Ishikawa (cell line): ENCODE measurements at regions not wholly inside any gene's neighbourhood (a gene's known extent, or its start where the extent isn't known, plus 50 kb on each side); places are given as distances from the start of the nearest gene placed in this dataset.

Experiments used
- CEBPB ChIP-seq: IDR thresholded peaks from 2 replicates; pipeline ENCODE4 v1.6.1; 2012
- CREB1 ChIP-seq: IDR thresholded peaks from 2 replicates; pipeline ENCODE4 v1.6.1; 2012; ENCODE audit warnings: low read depth
- EGR1 ChIP-seq: IDR thresholded peaks from 2 replicates; pipeline ENCODE4 v1.6.1; 2012
- EP300 ChIP-seq: IDR thresholded peaks from 2 replicates; pipeline ENCODE4 v1.6.1; 2012; ENCODE audit warnings: borderline replicate concordance
- FOXM1 ChIP-seq: IDR thresholded peaks from 2 replicates; pipeline ENCODE4 v1.6.1; 2012; ENCODE audit warnings: low read depth, borderline replicate concordance
- NFIC ChIP-seq: IDR thresholded peaks from 2 replicates; pipeline ENCODE4 v1.6.1; 2012
- RAD21 ChIP-seq: IDR thresholded peaks from 2 replicates; pipeline ENCODE4 v1.6.1; 2012; ENCODE audit warnings: low read depth
- TAF1 ChIP-seq: IDR thresholded peaks from 2 replicates; pipeline ENCODE4 v1.6.1; 2012; ENCODE audit warnings: low read depth, mild to moderate bottlenecking
- TCF12 ChIP-seq: IDR thresholded peaks from 2 replicates; pipeline ENCODE4 v1.6.1; 2012; ENCODE audit warnings: low read depth
- TEAD4 ChIP-seq: IDR thresholded peaks from 2 replicates; pipeline ENCODE4 v1.6.1; 2012
- YY1 ChIP-seq: IDR thresholded peaks from 2 replicates; pipeline ENCODE4 v1.6.1; 2012; ENCODE audit warnings: low read depth
- ZBTB7A ChIP-seq: IDR thresholded peaks from 2 replicates; pipeline ENCODE4 v1.6.1; 2012; ENCODE audit warnings: low read depth
- TF ChIP-seq, protein P1 (sequence below): IDR thresholded peaks from 2 replicates; pipeline ENCODE4 v1.6.1; 2012
- TF ChIP-seq, protein P2 (sequence below): IDR thresholded peaks from 2 replicates; pipeline ENCODE4 v1.6.1; 2012; ENCODE audit warnings: low read depth, mild to moderate bottlenecking
- TF ChIP-seq, protein P3 (sequence below): IDR thresholded peaks from 2 replicates; pipeline ENCODE4 v1.6.1; 2012

DNA sequence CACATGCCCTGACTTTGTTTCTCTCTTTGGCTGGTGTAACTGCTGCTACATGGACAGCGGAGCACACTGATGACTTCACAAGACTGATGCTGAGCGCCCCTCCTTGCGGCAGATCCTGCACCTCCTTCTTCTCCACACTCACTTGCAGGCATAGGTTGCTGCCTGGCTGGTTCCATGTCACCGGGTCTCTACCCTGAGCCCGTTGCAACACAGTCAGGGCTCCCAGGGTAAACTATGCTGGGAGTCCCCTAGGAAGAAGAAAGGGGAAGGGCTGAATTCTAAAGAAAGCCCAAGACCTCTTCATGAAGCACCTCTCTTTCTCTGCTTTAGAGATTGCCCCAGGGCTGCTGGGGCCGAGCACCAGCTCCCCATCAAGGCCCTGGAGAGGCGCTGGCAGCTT is 83.3 kb upstream of the DUSP22 start:
- TF ChIP-seq EP300, result no peak
- no peak for TF ChIP-seq RAD21
- TF ChIP-seq, protein P1, sequence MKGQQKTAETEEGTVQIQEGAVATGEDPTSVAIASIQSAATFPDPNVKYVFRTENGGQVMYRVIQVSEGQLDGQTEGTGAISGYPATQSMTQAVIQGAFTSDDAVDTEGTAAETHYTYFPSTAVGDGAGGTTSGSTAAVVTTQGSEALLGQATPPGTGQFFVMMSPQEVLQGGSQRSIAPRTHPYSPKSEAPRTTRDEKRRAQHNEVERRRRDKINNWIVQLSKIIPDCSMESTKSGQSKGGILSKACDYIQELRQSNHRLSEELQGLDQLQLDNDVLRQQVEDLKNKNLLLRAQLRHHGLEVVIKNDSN, result no peak

DNA sequence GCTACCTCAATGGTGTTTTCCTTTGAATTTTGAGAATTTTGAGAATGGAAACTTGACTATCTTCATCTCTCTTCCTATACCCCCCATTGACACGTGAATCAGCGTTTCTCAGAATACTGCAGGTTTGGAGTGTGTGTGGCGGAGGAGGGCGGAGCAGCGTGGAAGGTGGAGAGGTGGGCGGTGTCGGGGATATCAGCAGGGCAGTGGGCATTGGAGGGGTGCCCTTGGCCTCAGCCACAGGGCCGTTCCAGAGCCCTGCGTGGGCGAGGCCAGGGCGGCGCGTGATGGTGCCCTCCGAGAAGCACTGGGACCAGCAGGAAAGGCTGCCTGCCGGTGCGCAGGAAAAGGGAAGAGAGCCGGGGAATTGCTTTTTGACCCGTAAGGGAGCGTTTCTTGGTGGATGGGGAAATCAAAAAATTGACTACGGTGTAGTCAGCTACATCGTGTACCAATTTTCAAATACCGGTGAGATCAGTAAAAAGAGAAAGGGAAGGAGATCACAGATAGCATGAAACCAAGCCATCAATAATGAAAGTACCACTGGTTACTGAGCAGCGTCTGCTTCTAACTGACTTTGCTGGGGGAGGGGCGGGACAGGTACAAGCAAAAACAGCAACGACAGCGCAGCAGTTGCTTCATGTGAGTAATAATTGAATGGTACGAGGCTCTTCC is 82.7 kb upstream of the DUSP22 start:
- TF ChIP-seq TAF1, result no peak
- no peak for TF ChIP-seq RAD21
- no peak for TF ChIP-seq TEAD4
- TF ChIP-seq, protein P2, sequence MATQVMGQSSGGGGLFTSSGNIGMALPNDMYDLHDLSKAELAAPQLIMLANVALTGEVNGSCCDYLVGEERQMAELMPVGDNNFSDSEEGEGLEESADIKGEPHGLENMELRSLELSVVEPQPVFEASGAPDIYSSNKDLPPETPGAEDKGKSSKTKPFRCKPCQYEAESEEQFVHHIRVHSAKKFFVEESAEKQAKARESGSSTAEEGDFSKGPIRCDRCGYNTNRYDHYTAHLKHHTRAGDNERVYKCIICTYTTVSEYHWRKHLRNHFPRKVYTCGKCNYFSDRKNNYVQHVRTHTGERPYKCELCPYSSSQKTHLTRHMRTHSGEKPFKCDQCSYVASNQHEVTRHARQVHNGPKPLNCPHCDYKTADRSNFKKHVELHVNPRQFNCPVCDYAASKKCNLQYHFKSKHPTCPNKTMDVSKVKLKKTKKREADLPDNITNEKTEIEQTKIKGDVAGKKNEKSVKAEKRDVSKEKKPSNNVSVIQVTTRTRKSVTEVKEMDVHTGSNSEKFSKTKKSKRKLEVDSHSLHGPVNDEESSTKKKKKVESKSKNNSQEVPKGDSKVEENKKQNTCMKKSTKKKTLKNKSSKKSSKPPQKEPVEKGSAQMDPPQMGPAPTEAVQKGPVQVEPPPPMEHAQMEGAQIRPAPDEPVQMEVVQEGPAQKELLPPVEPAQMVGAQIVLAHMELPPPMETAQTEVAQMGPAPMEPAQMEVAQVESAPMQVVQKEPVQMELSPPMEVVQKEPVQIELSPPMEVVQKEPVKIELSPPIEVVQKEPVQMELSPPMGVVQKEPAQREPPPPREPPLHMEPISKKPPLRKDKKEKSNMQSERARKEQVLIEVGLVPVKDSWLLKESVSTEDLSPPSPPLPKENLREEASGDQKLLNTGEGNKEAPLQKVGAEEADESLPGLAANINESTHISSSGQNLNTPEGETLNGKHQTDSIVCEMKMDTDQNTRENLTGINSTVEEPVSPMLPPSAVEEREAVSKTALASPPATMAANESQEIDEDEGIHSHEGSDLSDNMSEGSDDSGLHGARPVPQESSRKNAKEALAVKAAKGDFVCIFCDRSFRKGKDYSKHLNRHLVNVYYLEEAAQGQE, result no peak
- no peak for TF ChIP-seq EP300
- no peak for TF ChIP-seq CEBPB
- TF ChIP-seq TCF12, result no peak
- no peak for TF ChIP-seq YY1
- TF ChIP-seq EGR1, result no peak
- TF ChIP-seq, protein P1, result no peak
- TF ChIP-seq ZBTB7A, result no peak
- TF ChIP-seq, protein P3, sequence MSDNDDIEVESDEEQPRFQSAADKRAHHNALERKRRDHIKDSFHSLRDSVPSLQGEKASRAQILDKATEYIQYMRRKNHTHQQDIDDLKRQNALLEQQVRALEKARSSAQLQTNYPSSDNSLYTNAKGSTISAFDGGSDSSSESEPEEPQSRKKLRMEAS, result no peak
- no peak for TF ChIP-seq FOXM1
- no peak for TF ChIP-seq CREB1

DNA sequence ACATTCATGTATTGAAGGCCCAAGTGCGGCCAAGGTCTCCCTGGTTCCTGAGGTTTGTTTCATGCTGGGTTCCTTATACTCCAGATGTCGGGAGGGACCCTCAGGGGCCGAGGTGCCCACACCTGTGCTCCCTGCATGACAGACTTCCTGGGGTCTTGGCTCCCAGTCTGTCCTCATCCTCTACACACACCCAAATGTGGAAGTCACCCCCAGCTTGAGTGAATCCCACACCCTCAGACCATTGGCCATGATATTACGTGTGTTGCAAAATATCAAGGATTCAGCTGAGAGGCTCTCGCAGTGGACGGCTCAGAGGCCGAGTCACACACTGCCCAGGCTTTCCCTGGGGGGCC is 82.2 kb upstream of the DUSP22 start:
- TF ChIP-seq TCF12, result no peak
- TF ChIP-seq, protein P2, result no peak
- TF ChIP-seq RAD21, result no peak
- TF ChIP-seq EP300, result no peak
- TF ChIP-seq TAF1, result no peak
- no peak for TF ChIP-seq TEAD4
- TF ChIP-seq CREB1, result no peak

DNA sequence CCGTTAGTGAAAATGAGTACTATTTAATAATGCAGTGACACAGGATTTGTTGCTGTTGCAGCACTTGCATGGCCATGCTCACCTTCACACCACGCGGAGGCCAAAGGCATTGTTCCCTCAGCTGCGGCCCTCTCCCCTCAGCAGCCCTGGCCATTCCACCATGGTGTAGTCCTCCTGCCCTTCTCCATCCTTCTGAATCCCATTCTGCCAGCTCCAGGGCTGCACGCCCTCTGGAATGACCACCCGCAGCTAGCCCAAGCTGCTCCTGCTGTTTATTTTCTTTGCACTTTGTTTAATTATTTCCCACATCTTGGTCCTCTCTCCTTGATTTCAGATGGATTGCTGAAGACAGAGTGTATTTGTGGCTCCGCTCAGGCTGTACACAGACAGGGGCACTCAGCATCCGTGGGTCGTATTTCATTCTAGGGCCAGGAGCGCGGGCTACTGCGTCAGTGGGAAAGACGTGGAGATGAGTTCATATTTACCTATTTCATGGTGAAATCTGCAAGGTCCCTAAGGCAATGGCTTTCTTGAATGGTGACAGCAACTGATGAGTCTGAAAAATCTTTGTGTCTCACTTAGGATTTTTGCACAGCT is 81.4 kb upstream of the DUSP22 start:
- TF ChIP-seq, protein P3, result no peak
- TF ChIP-seq TAF1, result no peak
- TF ChIP-seq TCF12, result no peak

DNA sequence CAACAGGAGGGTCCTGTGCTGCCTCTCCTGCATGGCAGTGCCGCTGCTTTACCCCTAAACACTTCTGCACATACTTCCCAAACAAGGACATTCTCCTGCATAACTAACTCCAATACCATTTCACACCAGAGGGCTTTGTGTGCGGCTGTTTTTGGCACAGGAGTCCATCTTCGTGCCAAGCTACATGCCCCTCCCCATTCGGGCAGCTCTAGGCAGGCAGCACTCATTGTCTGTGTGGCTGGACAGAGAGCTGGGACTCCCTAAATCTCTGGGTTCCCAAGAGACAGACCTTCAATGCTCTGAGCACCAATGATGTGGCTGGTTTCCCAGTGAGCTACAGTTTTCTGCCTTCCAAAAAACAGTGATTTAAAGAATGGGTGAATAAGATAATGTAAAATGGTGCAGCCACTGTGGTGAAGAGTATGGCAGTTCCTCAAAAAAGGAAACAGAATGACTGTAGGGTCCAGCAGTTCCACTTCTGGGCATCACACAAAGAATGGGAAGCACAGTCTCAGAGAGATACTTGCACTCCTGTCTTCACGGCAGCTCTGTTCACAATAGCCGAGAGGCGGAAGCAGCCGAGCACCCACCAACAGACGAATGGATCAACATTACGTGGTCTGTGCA is 80.3 kb upstream of the DUSP22 start:
- no peak for TF ChIP-seq TEAD4

DNA sequence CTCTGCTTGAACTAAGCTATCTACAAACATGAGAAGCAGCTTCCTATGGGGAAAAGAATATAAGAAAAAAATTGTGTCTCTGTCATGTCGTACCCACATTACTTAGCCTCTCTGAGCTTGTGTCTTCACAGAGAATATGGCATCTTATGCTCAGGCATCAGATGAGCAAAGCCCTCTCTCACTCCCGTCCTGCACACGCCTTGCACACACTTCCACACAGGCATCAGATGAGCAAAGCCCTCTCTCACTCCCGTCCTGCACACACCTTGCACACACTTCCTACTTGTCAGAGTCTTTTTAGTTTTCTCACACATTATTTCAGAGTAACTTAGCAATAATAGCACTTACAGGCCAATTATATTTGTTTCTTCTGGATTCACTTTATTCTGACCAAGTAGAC is 79.0 kb upstream of the DUSP22 start:
- TF ChIP-seq ZBTB7A (no peak), TCF12 (no peak), NFIC (no peak), TAF1 (no peak), CEBPB (no peak)

DNA sequence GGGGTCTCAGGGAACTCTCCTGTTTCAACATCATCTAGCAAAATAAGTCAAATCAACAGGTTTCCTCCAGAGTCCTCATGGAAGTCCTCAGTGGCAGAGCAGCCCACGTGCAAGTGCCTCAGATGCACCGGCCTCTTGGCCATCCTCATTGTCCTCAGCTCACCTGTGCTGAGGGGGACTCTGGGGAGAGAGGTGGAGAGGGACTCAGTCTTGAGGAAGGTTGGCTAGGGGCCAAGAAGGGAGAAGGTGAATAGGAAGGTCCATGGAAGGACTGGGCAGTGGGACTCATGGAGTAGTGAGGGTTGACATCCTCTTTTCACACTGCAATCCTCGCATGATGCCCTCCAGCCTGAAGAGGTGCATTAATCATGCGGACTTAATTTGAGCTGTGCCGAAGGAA is 77.9 kb upstream of the DUSP22 start:
- no peak for TF ChIP-seq EGR1
- TF ChIP-seq, protein P3, result no peak
- TF ChIP-seq, protein P1, result no peak
